Spleen (tissue), 11 donors: ENCODE measurements at regions not wholly inside any gene's neighbourhood (a gene's known extent, or its start where the extent isn't known, plus 50 kb on each side); places are given as distances from the start of the nearest gene placed in this dataset.

ENCODE experiments used
- DNase-seq: peaks from one replicate; pipeline ENCODE4 v3.0.0-alpha.2; 2020
- H3K27ac ChIP-seq, 8 donors: fragments of 200-600 bp; sonication (generic) in 7 of 8; 1 replicate in 4 of 8; 2 replicates in 4 of 8; pipeline versions ENCODE4 v1.5.0 to v1.8.0; 2016 to 2021; ENCODE audit warnings: inconsistent platforms in 4 of 8, mild to moderate bottlenecking in 4 of 8, moderate library complexity in 1 of 8
- H3K27me3 ChIP-seq, 7 donors: fragments of 200-600 bp; sonication (generic) in 6 of 7; replicated peaks in 1 of 7; 1 replicate in 4 of 7; 2 replicates in 3 of 7; pipeline versions ENCODE4 v1.5.0 to v1.8.0; 2016 to 2021; ENCODE audit warnings: inconsistent platforms in 3 of 7, mild to moderate bottlenecking in 1 of 7
- H3K36me3 ChIP-seq, 6 donors: fragments of 200-600 bp; sonication (generic) in 5 of 6; 1 replicate in 4 of 6; 2 replicates in 2 of 6; pipeline versions ENCODE4 v1.5.0 to v1.8.0; 2016 to 2021; ENCODE audit warnings: inconsistent platforms in 2 of 6
- H3K4me1 ChIP-seq, 6 donors: fragments of 200-600 bp; sonication (generic) in 5 of 6; 1 replicate in 3 of 6; 2 replicates in 3 of 6; pipeline versions ENCODE4 v1.5.0 to v1.8.0; 2016 to 2021; ENCODE audit warnings: inconsistent platforms in 3 of 6
- H3K4me3 ChIP-seq, 8 donors: fragments of 200-600 bp; sonication (generic) in 7 of 8; 1 replicate in 4 of 8; 2 replicates in 4 of 8; pipeline versions ENCODE4 v1.5.0 to v1.8.0; 2016 to 2021; ENCODE audit warnings: inconsistent platforms in 4 of 8, mild to moderate bottlenecking in 4 of 8, moderate library complexity in 2 of 8
- H3K9me3 ChIP-seq, 8 donors: fragments of 200-600 bp; sonication (generic) in 7 of 8; 1 replicate in 4 of 8; 2 replicates in 4 of 8; pipeline versions ENCODE4 v1.5.0 to v1.8.0; 2016 to 2021; ENCODE audit warnings: inconsistent platforms in 4 of 8
- CTCF ChIP-seq, 11 experiments: fragments of 200-600 bp in 7 of 11; fragments of 450-650 bp in 4 of 11; sonication (generic) in 4 of 11; IDR thresholded peaks in 8 of 11; conservative IDR thresholded peaks in 3 of 11; 1 replicate in 7 of 11; 2 replicates in 4 of 11; pipeline versions ENCODE4 v1.4.0 to v1.8.0; 2016 to 2021; ENCODE audit warnings: antibody characterized with exemption in 11 of 11, inconsistent platforms in 4 of 11, mild to moderate bottlenecking in 1 of 11
- POLR2A ChIP-seq, 3 donors: fragments of 450-650 bp; IDR thresholded peaks; one replicate each; pipeline ENCODE4 v1.5.1; 2017; ENCODE audit warnings: antibody characterized with exemption in 3 of 3, mild to moderate bottlenecking in 1 of 3
- POLR2AphosphoS5 ChIP-seq, 3 donors: sonication (generic); formaldehyde crosslinking; IDR thresholded peaks; one replicate each; pipeline ENCODE4 v1.5.1; 2017; ENCODE audit warnings: antibody characterized with exemption in 3 of 3
- WGBS, 5 donors: extraction: QIAGEN DNeasy Blood & Tissue Kit in 3 of 5; methylation state at CpG; one replicate each; pipeline versions ENCODE4 v1.1.5 to v1.1.7; 2013 to 2018; 5-methylcytosine and 5-hydroxymethylcytosine counted together
- intact Hi-C: fragments of 100-400 bp; cut with DNase I; formaldehyde crosslinking; loops from one replicate; pipeline ENCODE4 v1.15.0; 2023; ENCODE audit warnings: low total_unique reads
- donor health status: healthy with polysubstance abuse.
- donor health status: DM: no; HTN: no; CAD: no; lungs with moderate emphysema.
- donor health status: DM: no; HTN: no; CAD: no.
- donor health status: Bipolar disorder and iron deficiency.
- donor health status: healthy.
- donor health status: DM: no; HTN: no; CAD: no.
- donor health status: DM: yes; HTN: yes; CAD: no.

GRCh38 chr2:118274841-118275510 is 186.7 kb downstream of the INSIG2 start:
- 81 to 88% (median 84%) methylated on average over 4 of the region's 4 CpGs for WGBS, 5 donors
- TF ChIP-seq POLR2AphosphoS5 (IDR thresholded peaks at IDR 0.05) (no peak), CTCF (IDR thresholded peaks at IDR 0.05 in 8 of 11, conservative IDR thresholded peaks at IDR 0.05 in 3 of 11) (no peak), POLR2A (IDR thresholded peaks at IDR 0.05) (no peak)
- intact Hi-C loops: no loop called here

GRCh38 chr2:118272391-118272790 is 184.1 kb downstream of the INSIG2 start:
- peaks cover 0 to 18% (median 0%) of the 10 kb centered on the region in 7 donors for H3K27me3 ChIP-seq
- intact Hi-C loops: no loop called here
- no peak for DNase-seq
- no peak overlapping the region for H3K4me3 ChIP-seq
- H3K4me1 ChIP-seq: no peaks in the 10 kb centered on the region
- no peaks in the 10 kb centered on the region for H3K9me3 ChIP-seq
- TF ChIP-seq POLR2AphosphoS5 (IDR thresholded peaks at IDR 0.05) (no peak), CTCF (IDR thresholded peaks at IDR 0.05 in 8 of 11, conservative IDR thresholded peaks at IDR 0.05 in 3 of 11) (no peak), POLR2A (IDR thresholded peaks at IDR 0.05) (no peak)
- no peaks in the 10 kb centered on the region for H3K36me3 ChIP-seq
- WGBS, 5 donors: 68 to 85% (median 80%) methylated on average over 5 of the region's 5 CpGs
- no peak overlapping the region for H3K27ac ChIP-seq

More at GRCh38 chr2:118274841-118275510, 186.7 kb downstream of the INSIG2 start:
- no peak overlapping the region for H3K27ac ChIP-seq
- DNase-seq: no peak
- H3K27me3 ChIP-seq: peaks cover 0 to 14% (median 0%) of the 10 kb centered on the region in 7 donors
- H3K36me3 ChIP-seq: no peaks in the 10 kb centered on the region
- no peaks in the 10 kb centered on the region for H3K9me3 ChIP-seq
- H3K4me3 ChIP-seq: no peak overlapping the region
- no peaks in the 10 kb centered on the region for H3K4me1 ChIP-seq

- peaks cover 0 to 18% (median 0%) of the 10 kb centered on the region in 7 donors for H3K27me3 ChIP-seq
- no peak overlapping the region for H3K27ac ChIP-seq
- intact Hi-C loops: no loop called here
- 72 to 84% (median 76%) methylated on average over 9 of the region's 9 CpGs for WGBS, 5 donors
- no peaks in the 10 kb centered on the region for H3K4me1 ChIP-seq
- no peak for DNase-seq
- H3K9me3 ChIP-seq: no peaks in the 10 kb centered on the region
- no peaks in the 10 kb centered on the region for H3K36me3 ChIP-seq
- TF ChIP-seq CTCF (IDR thresholded peaks at IDR 0.05 in 8 of 11, conservative IDR thresholded peaks at IDR 0.05 in 3 of 11) (no peak), POLR2A (IDR thresholded peaks at IDR 0.05) (no peak)
- no peak overlapping the region for H3K4me3 ChIP-seq
These were observed 181.3 kb downstream of the INSIG2 start for GRCh38 chr2:118269408-118270051.

GRCh38 chr2:118268268-118268667 is 180.0 kb downstream of the INSIG2 start:
- Histone ChIP-seq H3K4me3 (no peak overlapping the region), H3K36me3 (no peaks in the 10 kb centered on the region), H3K9me3 (no peaks in the 10 kb centered on the region), H3K27ac (no peak overlapping the region), H3K4me1 (no peaks in the 10 kb centered on the region), H3K27me3 (peaks cover 0 to 18% (median 0%) of the 10 kb centered on the region in 7 donors)
- DNase-seq: no peak
- TF ChIP-seq POLR2AphosphoS5 (IDR thresholded peaks at IDR 0.05): no peak
- TF ChIP-seq CTCF (IDR thresholded peaks at IDR 0.05 in 8 of 11, conservative IDR thresholded peaks at IDR 0.05 in 3 of 11): no peak
- no peak for TF ChIP-seq POLR2A (IDR thresholded peaks at IDR 0.05)
- intact Hi-C loops: no loop called here
- WGBS, 5 donors: 60 to 71% (median 62%) methylated on average over 5 of the region's 5 CpGs
